ENCODE measurements at regions not wholly inside any gene's neighbourhood (a gene's known extent, or its start where the extent isn't known, plus 50 kb on each side); places are given as distances from the start of the nearest gene placed in this dataset.

- no peak for TF ChIP-seq CTCF (IDR thresholded peaks at IDR 0.05)
- no peak for TF ChIP-seq POLR2AphosphoS5 (IDR thresholded peaks at IDR 0.05; ENCODE audit: low read depth, low read length)
Measured at GRCh38 chr22:46061501-46062231, 84.7 kb upstream of the WNT7B start.

Measured in Panc1 (cell line).